NCI-H2107 (cell line): ENCODE measurements at regions not wholly inside any gene's neighbourhood (a gene's known extent, or its start where the extent isn't known, plus 50 kb on each side); places are given as distances from the start of the nearest gene placed in this dataset.

Experiments used
- DNase-seq: peaks from one replicate; lab custom pipeline; 2025; lab: John Stamatoyannopoulos, UW

- DNase-seq = no peak
Observed at GRCh38 chr5:67299231-67299735, 102.7 kb upstream of the CD180 start.

GRCh38 chr5:67297802-67298532, 101.4 kb upstream of the CD180 start:
- no peak for DNase-seq

GRCh38 chr5:67297376-67297775, 100.8 kb upstream of the CD180 start:
- DNase-seq = no peak

GRCh38 chr5:67294266-67294938, 97.8 kb upstream of the CD180 start:
- DNase-seq = no peak

GRCh38 chr5:67293226-67293625, 96.6 kb upstream of the CD180 start:
- no peak for DNase-seq

GRCh38 chr5:67292201-67292940, 95.8 kb upstream of the CD180 start:
- DNase-seq = no peak

GRCh38 chr5:67291671-67292070, 95.1 kb upstream of the CD180 start:
- no peak for DNase-seq

GRCh38 chr5:67291066-67291465, 94.5 kb upstream of the CD180 start:
- DNase-seq = no peak

- DNase-seq = no peak
Observed at GRCh38 chr5:67290655-67291054, 94.1 kb upstream of the CD180 start.

GRCh38 chr5:67289763-67290521, 93.3 kb upstream of the CD180 start:
- DNase-seq = no peak

- DNase-seq = no peak
Observed at GRCh38 chr5:67287510-67288268, 91.1 kb upstream of the CD180 start.

GRCh38 chr5:67286006-67286405, 89.4 kb upstream of the CD180 start:
- DNase-seq = no peak

GRCh38 chr5:67283988-67284487, 87.4 kb upstream of the CD180 start:
- no peak for DNase-seq

- DNase-seq = no peak
Observed at GRCh38 chr5:67283275-67283987, 86.8 kb upstream of the CD180 start.

- DNase-seq = no peak
Observed at GRCh38 chr5:67281874-67282273, 85.3 kb upstream of the CD180 start.

- no peak for DNase-seq
Observed at GRCh38 chr5:67273689-67274356, 77.2 kb upstream of the CD180 start.

- no peak for DNase-seq
Observed at GRCh38 chr5:67272453-67273130, 76.0 kb upstream of the CD180 start.

- peak; percentile 5 for DNase-seq
Observed at GRCh38 chr5:67268231-67269021, 71.8 kb upstream of the CD180 start.
